ENCODE measurements at regions not wholly inside any gene's neighbourhood (a gene's known extent, or its start where the extent isn't known, plus 50 kb on each side); places are given as distances from the start of the nearest gene placed in this dataset.

DNA sequence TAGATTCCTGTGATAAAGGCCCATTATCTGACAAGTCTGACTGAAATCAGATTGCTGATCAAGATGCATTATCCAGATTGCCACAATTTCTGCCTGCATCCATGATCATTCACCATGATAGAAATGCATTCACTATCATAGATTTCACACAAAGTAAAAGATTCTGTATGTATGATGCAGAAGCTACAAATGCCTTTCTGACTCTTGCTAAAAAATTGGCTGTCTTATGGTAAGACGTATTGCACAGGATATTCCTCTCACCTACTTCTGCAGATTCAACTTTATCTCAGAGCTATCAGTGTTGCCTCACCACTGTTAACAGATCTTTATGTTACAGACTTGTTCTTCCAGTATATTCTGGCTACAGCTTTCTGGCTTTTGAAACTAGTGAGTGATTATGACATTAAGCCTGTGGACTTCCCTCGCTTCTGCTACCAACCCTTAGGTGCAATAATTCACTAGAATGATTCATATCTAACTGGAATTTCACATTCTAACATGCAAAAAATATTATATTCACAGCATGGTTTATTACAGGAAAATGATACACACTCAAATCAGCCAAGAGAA is 955.3 kb downstream of the EPHA3 start:
- H3K27ac ChIP-seq: no peak overlapping the region
- DNase-seq (no peak), ATAC-seq (no peak)
- no peaks in the 10 kb centered on the region for H3K36me3 ChIP-seq
- no peaks in the 10 kb centered on the region for H3K4me1 ChIP-seq
- TF ChIP-seq, protein P1, sequence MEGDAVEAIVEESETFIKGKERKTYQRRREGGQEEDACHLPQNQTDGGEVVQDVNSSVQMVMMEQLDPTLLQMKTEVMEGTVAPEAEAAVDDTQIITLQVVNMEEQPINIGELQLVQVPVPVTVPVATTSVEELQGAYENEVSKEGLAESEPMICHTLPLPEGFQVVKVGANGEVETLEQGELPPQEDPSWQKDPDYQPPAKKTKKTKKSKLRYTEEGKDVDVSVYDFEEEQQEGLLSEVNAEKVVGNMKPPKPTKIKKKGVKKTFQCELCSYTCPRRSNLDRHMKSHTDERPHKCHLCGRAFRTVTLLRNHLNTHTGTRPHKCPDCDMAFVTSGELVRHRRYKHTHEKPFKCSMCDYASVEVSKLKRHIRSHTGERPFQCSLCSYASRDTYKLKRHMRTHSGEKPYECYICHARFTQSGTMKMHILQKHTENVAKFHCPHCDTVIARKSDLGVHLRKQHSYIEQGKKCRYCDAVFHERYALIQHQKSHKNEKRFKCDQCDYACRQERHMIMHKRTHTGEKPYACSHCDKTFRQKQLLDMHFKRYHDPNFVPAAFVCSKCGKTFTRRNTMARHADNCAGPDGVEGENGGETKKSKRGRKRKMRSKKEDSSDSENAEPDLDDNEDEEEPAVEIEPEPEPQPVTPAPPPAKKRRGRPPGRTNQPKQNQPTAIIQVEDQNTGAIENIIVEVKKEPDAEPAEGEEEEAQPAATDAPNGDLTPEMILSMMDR (IDR thresholded peaks at IDR 0.05): no peak
- intact Hi-C loops (cut with DNase I): no loop called here
- H3K9me3 ChIP-seq: no peaks in the 10 kb centered on the region
- 77 to 79% methylated on average over 2 of the region's 2 CpGs for WGBS, 2 donors
- H3K4me3 ChIP-seq: no peak overlapping the region
- H3K27me3 ChIP-seq: no peaks in the 10 kb centered on the region

DNA sequence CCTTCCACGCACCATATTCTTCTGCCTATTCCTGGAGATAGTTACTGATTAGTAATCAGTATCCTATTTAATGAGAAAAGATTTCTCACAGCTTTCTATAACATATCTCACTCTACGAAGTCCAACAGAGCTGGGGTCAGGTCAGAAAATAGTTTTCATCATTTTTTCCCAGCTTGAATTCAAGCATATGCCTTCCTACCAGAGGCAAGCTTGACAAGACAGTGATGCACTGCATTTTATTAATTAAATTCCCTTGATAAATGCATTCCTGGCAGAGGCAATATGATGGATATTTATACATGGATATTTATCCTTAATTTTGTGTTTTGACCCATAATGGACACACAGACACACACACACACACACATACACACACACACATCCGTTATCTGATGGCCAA is 961.4 kb downstream of the EPHA3 start:
- H3K27ac ChIP-seq: no peak overlapping the region
- no peaks in the 10 kb centered on the region for H3K4me1 ChIP-seq
- no peaks in the 10 kb centered on the region for H3K9me3 ChIP-seq
- no peaks in the 10 kb centered on the region for H3K27me3 ChIP-seq
- intact Hi-C loops (cut with DNase I): no loop called here
- DNase-seq: no peak
- 79 to 80% methylated on average over 3 of the region's 3 CpGs for WGBS, 2 donors
- H3K36me3 ChIP-seq: no peaks in the 10 kb centered on the region
- H3K4me3 ChIP-seq: no peak overlapping the region
- ATAC-seq: no peak
- TF ChIP-seq, protein P1 (IDR thresholded peaks at IDR 0.05): no peak

DNA sequence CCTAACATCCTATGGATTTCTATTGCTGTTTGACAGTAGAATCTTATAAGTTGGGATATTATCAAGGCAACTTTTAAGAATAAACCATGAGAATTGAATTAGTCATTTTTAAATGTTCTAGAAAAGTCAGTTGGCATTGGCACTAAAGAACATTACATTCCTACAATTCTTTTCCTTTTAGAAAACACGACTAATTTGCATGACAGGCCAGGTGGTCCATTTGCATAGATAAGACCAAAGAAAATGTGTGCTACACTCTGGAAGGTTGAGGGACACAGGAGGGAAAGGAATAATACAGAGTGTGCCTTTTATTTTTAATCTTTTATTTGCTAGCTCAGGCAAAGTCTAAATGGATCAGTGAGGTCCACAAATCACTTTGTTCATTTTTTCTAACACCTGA is 962.3 kb downstream of the EPHA3 start:
- H3K9me3 ChIP-seq: no peaks in the 10 kb centered on the region
- intact Hi-C loops (cut with DNase I): no loop called here
- H3K4me1 ChIP-seq: no peaks in the 10 kb centered on the region
- 38 to 40% methylated on average over 1 of the region's 1 CpG for WGBS, 2 donors
- ATAC-seq (no peak), DNase-seq (no peak)
- no peaks in the 10 kb centered on the region for H3K36me3 ChIP-seq
- H3K27ac ChIP-seq: no peak overlapping the region
- H3K27me3 ChIP-seq: no peaks in the 10 kb centered on the region
- TF ChIP-seq, protein P1 (IDR thresholded peaks at IDR 0.05): no peak
- no peak overlapping the region for H3K4me3 ChIP-seq

DNA sequence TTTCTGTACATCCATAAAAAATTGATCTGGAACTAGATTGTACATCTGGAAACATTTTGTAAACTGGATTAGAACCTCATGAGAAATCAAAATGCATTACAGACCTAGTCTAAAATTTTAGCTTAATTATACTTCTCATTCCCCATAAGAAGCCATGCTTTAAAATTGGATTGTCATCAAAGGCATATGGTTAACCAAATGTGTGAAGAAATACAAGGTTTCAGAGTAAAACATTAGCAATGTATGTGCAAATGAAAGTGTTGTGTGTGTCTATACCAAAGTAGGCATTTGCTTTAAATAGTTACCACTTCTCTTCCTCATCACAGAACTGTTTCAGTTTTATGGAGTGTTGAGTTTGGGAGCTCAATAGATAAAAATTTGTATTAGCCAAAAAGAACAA is 968.7 kb downstream of the EPHA3 start:
- intact Hi-C loops (cut with DNase I): no loop called here
- Histone ChIP-seq H3K36me3 (no peaks in the 10 kb centered on the region), H3K4me3 (no peak overlapping the region), H3K27me3 (no peaks in the 10 kb centered on the region), H3K4me1 (no peaks in the 10 kb centered on the region), H3K27ac (no peak overlapping the region), H3K9me3 (no peaks in the 10 kb centered on the region)
- ATAC-seq (no peak), DNase-seq (no peak)
- TF ChIP-seq, protein P1 (IDR thresholded peaks at IDR 0.05): no peak

Measured in heart right ventricle (tissue), 16 donors.